CD4-positive, CD25-positive, alpha-beta regulatory T cell (primary cell): ENCODE measurements at regions not wholly inside any gene's neighbourhood (a gene's known extent, or its start where the extent isn't known, plus 50 kb on each side); places are given as distances from the start of the nearest gene placed in this dataset.
A peak's percentile ranks its signal among the peaks of the same experiment; 100 is the strongest.
"Not testable (repeated sequence)": the region's sequence is repeated elsewhere in the genome, so short reads cannot be mapped to it uniquely, and the experiment has no call there.

ENCODE experiments used
- ATAC-seq, 2 donors: fragments of 150-1000 bp; cut with Tn5 transposase; one replicate each; pipeline ENCODE4 v1.10.0; 2021; ENCODE audit warnings: low read depth in 2 of 2, moderate number of reproducible peaks in 2 of 2, moderate library complexity in 1 of 2
- DNase-seq, 3 donors: peaks; one replicate each; pipeline versions ENCODE4 v3.0.0 to v3.0.0-alpha.2; 2012 to 2022; ENCODE audit warnings: mixed read lengths in 1 of 3
- H3K27ac ChIP-seq: one replicate; pipeline ENCODE4 v1.7.0; 2013; ENCODE audit warnings: mild to moderate bottlenecking, low read length; ENCODE audit not compliant: insufficient read depth, poor library complexity, severe bottlenecking
- H3K27me3 ChIP-seq: one replicate; pipeline ENCODE4 v1.7.0; 2013; ENCODE audit warnings: low read length; ENCODE audit not compliant: control insufficient read depth, insufficient read depth
- H3K36me3 ChIP-seq: one replicate; pipeline ENCODE4 v1.7.0; 2013; ENCODE audit warnings: mild to moderate bottlenecking, low read length, moderate library complexity; ENCODE audit not compliant: control insufficient read depth, insufficient read depth
- H3K4me1 ChIP-seq: 2 replicates; pipeline ENCODE4 v1.7.0; 2013; ENCODE audit warnings: mild to moderate bottlenecking, low read length; ENCODE audit not compliant: insufficient read depth, control insufficient read depth, poor library complexity, severe bottlenecking
- H3K4me3 ChIP-seq: one replicate; pipeline ENCODE4 v1.7.0; 2013; ENCODE audit warnings: low read depth, mild to moderate bottlenecking, low read length, moderate library complexity
- H3K9me3 ChIP-seq, 2 experiments: 1 replicate in 1 of 2; 2 replicates in 1 of 2; pipeline ENCODE4 v1.7.0; 2013; ENCODE audit warnings: low read length in 2 of 2, mild to moderate bottlenecking in 1 of 2, moderate library complexity in 1 of 2; ENCODE audit not compliant: control insufficient read depth in 2 of 2
- H3K27ac Mint-ChIP-seq, 3 donors: one replicate each; pipeline ENCODE4 v1.8.0; 2020 to 2022; ENCODE audit warnings: mild to moderate bottlenecking in 3 of 3, mixed read lengths in 3 of 3, moderate library complexity in 2 of 3
- H3K27me3 Mint-ChIP-seq: one replicate; pipeline ENCODE4 v1.8.0; 2022; ENCODE audit warnings: mild to moderate bottlenecking, mixed read lengths
- H3K36me3 Mint-ChIP-seq: one replicate; pipeline ENCODE4 v1.8.0; 2020; ENCODE audit warnings: mixed read lengths
- H3K4me1 Mint-ChIP-seq, 4 donors: one replicate each; pipeline ENCODE4 v1.8.0; 2020 to 2022; ENCODE audit warnings: mixed read lengths in 4 of 4, mild to moderate bottlenecking in 1 of 4
- H3K4me3 Mint-ChIP-seq, 4 donors: one replicate each; pipeline ENCODE4 v1.8.0; 2020 to 2022; ENCODE audit warnings: mild to moderate bottlenecking in 4 of 4, mixed read lengths in 4 of 4, moderate library complexity in 3 of 4
- H3K9me3 Mint-ChIP-seq, 7 donors: one replicate each; pipeline ENCODE4 v1.8.0; 2020 to 2022; ENCODE audit warnings: mixed read lengths in 7 of 7, mild to moderate bottlenecking in 3 of 7, moderate library complexity in 2 of 7

DNA sequence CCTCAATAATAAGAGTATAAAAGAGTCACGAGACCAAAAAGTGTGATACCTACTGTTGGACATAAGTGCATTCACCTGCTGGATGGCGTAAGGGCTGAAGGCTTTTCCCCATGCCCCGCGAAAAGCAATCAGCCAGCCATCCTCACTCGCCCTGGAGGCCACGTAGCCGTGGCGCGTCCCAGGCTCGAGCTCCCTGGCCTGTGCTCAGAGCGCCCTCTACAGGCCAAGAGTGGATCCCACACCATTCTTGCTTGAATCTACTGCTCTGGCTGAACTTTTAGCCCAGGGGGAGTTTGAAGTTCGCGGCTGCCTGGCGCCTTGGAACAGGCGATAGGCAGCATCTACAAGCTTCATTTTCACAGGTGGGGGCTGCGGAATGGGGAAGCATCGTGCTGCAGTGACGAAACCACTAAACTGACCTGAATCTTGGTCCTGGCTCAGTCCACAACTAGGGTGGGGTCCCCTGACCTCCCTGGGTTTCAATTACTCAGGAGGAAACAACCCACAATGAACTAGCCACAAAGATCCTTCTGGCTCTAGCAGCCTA is 70.3 kb upstream of the SERBP1 start:
- DNase-seq (peak; percentile 69 to 88 (median 83)), ATAC-seq (peak; percentile 99)
- Histone ChIP-seq H3K4me1 (peaks cover 7% of the 10 kb centered on the region), H3K9me3 (no peaks in the 10 kb centered on the region), H3K36me3 (no peaks in the 10 kb centered on the region), H3K4me3 (no peak overlapping the region), H3K27me3 (peaks cover 5% of the 10 kb centered on the region), H3K27ac (no peak overlapping the region)
- peaks cover 0 to 5% (median 2%) of the 10 kb centered on the region in 4 donors for H3K4me1 Mint-ChIP-seq
- H3K27me3 Mint-ChIP-seq: peaks cover 10% of the 10 kb centered on the region
- H3K36me3 Mint-ChIP-seq: no peaks in the 10 kb centered on the region
- H3K27ac Mint-ChIP-seq: no peak overlapping the region
- no peak overlapping the region for H3K4me3 Mint-ChIP-seq
- H3K9me3 Mint-ChIP-seq: no peaks in the 10 kb centered on the region

DNA sequence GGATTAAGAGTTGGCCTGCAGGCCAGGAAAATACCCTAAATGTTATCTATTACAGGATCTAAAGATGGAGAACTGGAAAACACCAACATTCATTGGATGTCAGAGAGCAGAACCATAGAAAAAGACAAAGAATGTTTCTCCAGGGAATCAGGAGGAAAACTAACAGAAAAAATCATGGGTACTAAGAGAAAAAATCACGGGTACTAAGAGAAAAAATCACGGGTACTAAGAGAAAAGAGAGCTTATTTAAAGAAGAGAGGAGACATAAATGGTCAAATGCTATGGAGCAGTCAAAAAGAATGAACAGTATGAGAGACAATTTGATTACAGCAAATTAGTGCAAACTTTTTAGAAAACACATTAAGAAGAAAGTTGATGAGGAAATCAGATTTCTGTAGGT is 73.8 kb upstream of the SERBP1 start:
- Mint-ChIP-seq H3K27me3 (peaks cover 10% of the 10 kb centered on the region), H3K4me1 (peaks cover 0 to 5% (median 2%) of the 10 kb centered on the region in 4 donors), H3K36me3 (no peaks in the 10 kb centered on the region), H3K4me3 (no peak overlapping the region), H3K9me3 (no peaks in the 10 kb centered on the region), H3K27ac (no peak overlapping the region)
- Histone ChIP-seq H3K4me3 (no peak overlapping the region), H3K36me3 (no peaks in the 10 kb centered on the region), H3K9me3 (no peaks in the 10 kb centered on the region), H3K4me1 (peaks cover 7% of the 10 kb centered on the region), H3K27me3 (peaks cover 5% of the 10 kb centered on the region), H3K27ac (no peak overlapping the region)
- DNase-seq: no peak
- ATAC-seq: no peak

DNA sequence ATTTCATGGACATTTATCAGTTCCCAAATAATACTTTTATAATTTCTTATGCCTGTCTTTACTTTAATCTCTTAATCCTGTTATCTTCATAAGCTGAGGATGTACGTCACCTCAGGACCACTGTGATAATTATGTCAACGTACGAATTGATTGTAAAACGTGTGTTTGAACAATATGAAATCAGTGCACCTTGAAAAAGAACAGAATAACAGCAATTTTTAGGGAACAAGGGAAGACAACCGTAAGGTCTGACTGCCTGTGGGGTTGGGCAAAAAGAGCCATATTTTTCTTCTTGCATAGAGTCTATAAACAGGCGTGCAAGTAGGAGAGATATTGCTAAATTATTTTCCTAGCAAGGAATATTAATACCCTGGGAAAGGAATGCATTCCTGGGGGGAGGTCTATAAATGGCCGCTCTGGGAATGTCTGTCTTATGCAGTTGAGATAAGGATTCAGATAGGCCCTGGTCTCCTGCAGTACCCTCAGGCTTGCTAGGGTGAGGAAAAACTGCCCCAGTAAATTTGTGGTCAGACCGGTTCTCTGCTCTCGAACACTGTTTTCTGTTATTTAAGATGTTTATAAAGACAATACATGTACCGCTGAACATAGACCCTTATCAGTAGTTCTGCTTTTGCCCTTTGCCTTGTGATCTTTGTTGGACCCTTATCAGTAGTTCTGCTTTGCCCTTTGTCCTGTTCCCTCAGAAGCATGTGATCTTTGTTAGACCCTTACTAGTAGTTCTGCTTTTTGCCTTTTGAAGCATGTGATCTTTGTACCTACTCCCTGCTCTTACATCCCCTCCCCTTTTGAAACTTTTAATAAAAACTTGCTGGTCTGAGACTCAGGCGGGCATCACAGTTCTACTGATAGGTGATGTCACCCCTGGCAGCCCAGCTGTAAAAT is 83.4 kb upstream of the SERBP1 start:
- H3K4me1 Mint-ChIP-seq, H3K27ac ChIP-seq, H3K27me3 ChIP-seq, H3K4me1 ChIP-seq, DNase-seq, ATAC-seq, H3K27ac Mint-ChIP-seq, H3K4me3 Mint-ChIP-seq, H3K9me3 ChIP-seq, H3K36me3 Mint-ChIP-seq, H3K4me3 ChIP-seq, H3K36me3 ChIP-seq: not testable (repeated sequence)
- H3K27me3 Mint-ChIP-seq: peaks cover 12% of the 10 kb centered on the region
- peaks cover 0 to 21% (median 3%) of the 10 kb centered on the region in 7 donors for H3K9me3 Mint-ChIP-seq

DNA sequence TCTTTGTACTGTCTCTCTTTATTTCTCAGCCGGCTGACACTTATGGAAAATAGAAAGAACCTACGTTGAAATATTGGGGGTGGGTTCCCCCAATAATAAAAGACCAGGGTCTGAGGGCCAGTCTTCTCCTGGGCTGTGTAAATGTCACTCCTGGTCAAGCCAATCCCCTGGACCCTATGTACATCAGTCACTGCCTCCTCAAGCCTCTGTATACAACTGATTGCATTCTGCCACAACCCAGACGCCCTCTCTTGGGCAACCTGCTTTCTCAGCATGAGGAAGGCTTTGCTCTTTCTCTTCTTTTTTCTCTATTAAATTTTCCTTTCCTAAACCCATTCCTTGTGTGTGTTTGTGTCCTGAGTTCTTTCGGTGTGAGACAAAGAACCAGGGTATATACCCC is 84.1 kb upstream of the SERBP1 start:
- H3K4me1 Mint-ChIP-seq: no peaks in the 10 kb centered on the region
- no peak overlapping the region for H3K27ac Mint-ChIP-seq
- no peak for DNase-seq
- H3K9me3 Mint-ChIP-seq: peaks cover 0 to 21% (median 3%) of the 10 kb centered on the region in 7 donors
- H3K36me3 ChIP-seq: no peaks in the 10 kb centered on the region
- no peak for ATAC-seq
- H3K27me3 Mint-ChIP-seq: peaks cover 12% of the 10 kb centered on the region
- H3K36me3 Mint-ChIP-seq: peaks cover 4% of the 10 kb centered on the region
- no peak overlapping the region for H3K27ac ChIP-seq
- no peaks in the 10 kb centered on the region for H3K9me3 ChIP-seq
- H3K27me3 ChIP-seq: peaks cover 2% of the 10 kb centered on the region
- no peak overlapping the region for H3K4me3 Mint-ChIP-seq
- no peaks in the 10 kb centered on the region for H3K4me1 ChIP-seq
- no peak overlapping the region for H3K4me3 ChIP-seq

DNA sequence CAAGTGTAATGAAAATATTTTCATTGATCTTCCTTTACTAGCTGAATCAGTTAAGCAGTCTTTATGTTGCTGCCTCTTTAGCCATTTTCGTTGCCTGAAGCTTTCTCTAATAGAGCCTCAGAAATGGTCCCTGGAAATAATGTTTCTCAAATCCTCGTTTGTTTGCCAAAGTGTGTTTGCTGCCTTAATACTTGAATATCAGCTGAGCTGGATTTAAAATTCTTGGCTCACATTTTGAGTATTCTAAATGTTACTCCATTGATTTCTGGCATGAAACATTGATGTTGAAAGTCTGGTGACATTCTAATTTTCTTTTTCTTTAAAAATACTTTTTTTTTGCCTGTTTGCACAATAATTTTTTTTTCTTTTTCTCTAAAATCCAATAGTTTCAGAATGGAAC is 84.6 kb upstream of the SERBP1 start:
- H3K9me3 Mint-ChIP-seq: peaks cover 0 to 21% (median 3%) of the 10 kb centered on the region in 7 donors
- DNase-seq: no peak
- H3K36me3 Mint-ChIP-seq: peaks cover 4% of the 10 kb centered on the region

DNA sequence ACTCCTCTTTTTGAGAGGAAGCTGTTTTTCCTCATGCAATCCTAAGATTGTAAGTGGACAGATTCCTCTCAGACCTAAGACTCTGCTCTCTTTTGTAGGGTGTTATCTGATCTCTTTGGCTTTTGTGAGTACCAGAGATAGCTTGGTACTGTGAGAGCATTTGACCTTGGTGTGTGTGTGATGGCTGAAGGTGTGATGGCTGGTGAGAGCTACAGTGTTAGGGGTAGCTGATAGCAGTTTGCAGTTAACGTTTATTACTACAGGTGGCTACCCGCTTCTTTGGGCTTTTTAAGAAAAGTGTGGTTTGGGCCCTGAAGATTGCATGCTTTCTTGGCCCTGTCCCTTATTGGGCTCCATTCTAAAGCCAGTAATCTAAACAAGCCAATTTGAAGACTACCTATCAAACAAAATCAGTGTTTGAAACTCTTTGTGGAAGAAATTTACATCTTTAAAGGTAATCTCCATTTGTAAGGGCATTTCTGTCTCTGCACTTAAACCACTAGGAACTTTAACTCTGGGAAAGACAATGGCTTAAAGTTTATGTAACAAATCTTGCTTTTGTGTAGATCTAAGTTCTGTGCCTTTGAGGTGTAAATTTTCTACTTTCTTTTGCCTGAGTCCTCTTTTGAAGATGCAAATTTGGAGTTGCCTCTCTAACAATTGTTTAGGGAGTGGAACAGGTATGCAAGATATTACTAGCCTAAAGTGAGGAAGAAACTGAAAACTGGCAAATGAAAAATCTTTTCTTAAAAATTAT is 85.3 kb upstream of the SERBP1 start:
- no peak for DNase-seq
- H3K27ac Mint-ChIP-seq: no peak overlapping the region

More for the DNA sequence above, 84.6 kb upstream of the SERBP1 start:
- Mint-ChIP-seq H3K27me3 (peaks cover 12% of the 10 kb centered on the region), H3K4me3 (no peak overlapping the region), H3K27ac (no peak overlapping the region), H3K4me1 (no peaks in the 10 kb centered on the region)
- Histone ChIP-seq H3K9me3 (no peaks in the 10 kb centered on the region), H3K36me3 (no peaks in the 10 kb centered on the region), H3K27me3 (peaks cover 2% of the 10 kb centered on the region), H3K4me3 (no peak overlapping the region), H3K4me1 (no peaks in the 10 kb centered on the region), H3K27ac (no peak overlapping the region)
- ATAC-seq: no peak

DNA sequence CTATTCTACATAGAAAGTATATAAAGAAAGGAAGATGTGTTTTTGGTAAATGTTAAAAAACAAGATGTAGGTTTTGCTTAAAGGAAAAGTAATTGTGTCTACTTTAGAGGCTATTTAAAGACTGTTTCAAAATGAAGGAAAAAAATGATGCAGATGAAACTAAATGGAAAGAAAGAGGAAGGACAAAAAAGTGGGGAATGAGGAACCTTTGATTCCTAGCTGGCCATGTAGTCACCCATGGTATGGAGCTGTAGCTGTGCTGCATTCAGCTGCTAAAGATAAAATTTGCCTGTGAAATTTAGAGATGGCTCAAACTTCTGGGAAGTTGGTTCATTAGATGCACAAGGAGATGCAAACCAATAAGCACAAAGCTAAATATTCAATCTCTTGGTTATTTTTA is 86.8 kb upstream of the SERBP1 start:
- Histone ChIP-seq H3K4me3 (no peak overlapping the region), H3K27ac (no peak overlapping the region), H3K27me3 (peaks cover 2% of the 10 kb centered on the region), H3K36me3 (no peaks in the 10 kb centered on the region), H3K9me3 (no peaks in the 10 kb centered on the region), H3K4me1 (no peaks in the 10 kb centered on the region)
- Mint-ChIP-seq H3K36me3 (peaks cover 4% of the 10 kb centered on the region), H3K4me3 (no peak overlapping the region), H3K9me3 (peaks cover 0 to 21% (median 3%) of the 10 kb centered on the region in 7 donors), H3K27me3 (peaks cover 18% of the 10 kb centered on the region), H3K4me1 (no peaks in the 10 kb centered on the region), H3K27ac (no peak overlapping the region)
- DNase-seq (no peak), ATAC-seq (no peak)

More for the DNA sequence above, 85.3 kb upstream of the SERBP1 start:
- Mint-ChIP-seq H3K4me1 (no peaks in the 10 kb centered on the region), H3K9me3 (peaks cover 0 to 21% (median 3%) of the 10 kb centered on the region in 7 donors), H3K27me3 (peaks cover 12% of the 10 kb centered on the region), H3K36me3 (peaks cover 4% of the 10 kb centered on the region), H3K4me3 (no peak overlapping the region)
- Histone ChIP-seq H3K27ac (no peak overlapping the region), H3K4me1 (no peaks in the 10 kb centered on the region), H3K9me3 (no peaks in the 10 kb centered on the region), H3K36me3 (no peaks in the 10 kb centered on the region), H3K27me3 (peaks cover 2% of the 10 kb centered on the region), H3K4me3 (no peak overlapping the region)
- ATAC-seq: no peak
